HCT116 (cell line): ENCODE measurements at regions not wholly inside any gene's neighbourhood (a gene's known extent, or its start where the extent isn't known, plus 50 kb on each side); places are given as distances from the start of the nearest gene placed in this dataset.

Experiments used
- CTCF ChIP-seq, 3 experiments: fragments of 200-600 bp in 1 of 3; sonication (generic) in 1 of 3; IDR thresholded peaks in 2 of 3; conservative IDR thresholded peaks in 1 of 3; 2 replicates each; pipeline ENCODE4 v1.5.1; 2012 to 2017; ENCODE audit warnings: low read depth in 2 of 3, low read length in 2 of 3, antibody characterized with exemption in 1 of 3, borderline replicate concordance in 1 of 3, control low read depth in 1 of 3, mild to moderate bottlenecking in 1 of 3, mixed read lengths in 1 of 3, mixed run types in 1 of 3, moderate library complexity in 1 of 3; ENCODE audit not compliant: insufficient read depth in 1 of 3
- EZH2 ChIP-seq: fragments of 200-600 bp; sonication (generic); IDR thresholded peaks from 2 replicates; pipeline ENCODE4 v1.6.1; 2017; ENCODE audit warnings: antibody characterized with exemption, mixed run types
- EZH2phosphoT487 ChIP-seq: fragments of 200-600 bp; IDR thresholded peaks from 2 replicates; pipeline ENCODE4 v1.6.1; 2018; ENCODE audit warnings: antibody characterized with exemption, borderline replicate concordance
- FOSL1 ChIP-seq: IDR thresholded peaks from 2 replicates; pipeline ENCODE4 v1.6.1; 2012; ENCODE audit warnings: low read depth
- POLR2A ChIP-seq: IDR thresholded peaks from 2 replicates; pipeline ENCODE4 v1.7.0; 2011; ENCODE audit warnings: borderline replicate concordance; ENCODE audit not compliant: insufficient read depth, insufficient read length; ENCODE audit errors: extremely low read depth
- POLR2AphosphoS5 ChIP-seq: IDR thresholded peaks from 2 replicates; pipeline ENCODE4 v1.6.1; 2011; ENCODE audit warnings: mild to moderate bottlenecking, low read depth, low read length, moderate library complexity
- RAD21 ChIP-seq: IDR thresholded peaks from 2 replicates; pipeline ENCODE4 v1.6.1; 2012; ENCODE audit warnings: low read depth, mild to moderate bottlenecking
- SP1 ChIP-seq: IDR thresholded peaks from 2 replicates; pipeline ENCODE4 v1.6.1; 2012; ENCODE audit warnings: low read depth
- TCF7L2 ChIP-seq: IDR thresholded peaks from 2 replicates; pipeline ENCODE4 v1.7.0; 2011; ENCODE audit warnings: borderline replicate concordance, inconsistent platforms; ENCODE audit not compliant: insufficient read depth, insufficient read length; ENCODE audit errors: extremely low read depth
- YY1 ChIP-seq: IDR thresholded peaks from 2 replicates; pipeline ENCODE4 v1.6.1; 2011; ENCODE audit warnings: low read length, low read depth, moderate library complexity, mild to moderate bottlenecking; ENCODE audit not compliant: insufficient replicate concordance; ENCODE audit errors: extremely low read depth
- ZBTB33 ChIP-seq: IDR thresholded peaks from 2 replicates; pipeline ENCODE4 v1.6.1; 2011; ENCODE audit warnings: mild to moderate bottlenecking, low read length, moderate library complexity; ENCODE audit not compliant: insufficient replicate concordance; ENCODE audit errors: extremely low read depth
- ZFX ChIP-seq: fragments of 450-650 bp; IDR thresholded peaks from 2 replicates; pipeline ENCODE4 v1.6.1; 2017
- ZNF274 ChIP-seq: fragments of 200-500 bp; sonication (Bioruptor generic); IDR thresholded peaks from 2 replicates; pipeline ENCODE4 v1.6.1; 2014; ENCODE audit warnings: mild to moderate bottlenecking, low read depth, low read length, inconsistent platforms

GRCh38 chr3:137948400-137949072 lies 61.4 kb upstream of the CLDN18 start:
- no peak for TF ChIP-seq CTCF (IDR thresholded peaks at IDR 0.05 in 2 of 3, conservative IDR thresholded peaks at IDR 0.05 in 1 of 3; ENCODE audit: borderline replicate concordance in 1 of 3, insufficient read depth in 1 of 3, low read depth in 2 of 3, low read length in 2 of 3)
- TF ChIP-seq EZH2, result no peak
- no peak for TF ChIP-seq POLR2A
- TF ChIP-seq POLR2AphosphoS5, result no peak
- no peak for TF ChIP-seq ZNF274
- TF ChIP-seq ZBTB33, result no peak
- TF ChIP-seq ZFX, result no peak
- TF ChIP-seq TCF7L2, result no peak
- no peak for TF ChIP-seq EZH2phosphoT487
- no peak for TF ChIP-seq FOSL1
- no peak for TF ChIP-seq YY1
- no peak for TF ChIP-seq RAD21
- no peak for TF ChIP-seq SP1
